ENCODE measurements at regions not wholly inside any gene's neighbourhood (a gene's known extent, or its start where the extent isn't known, plus 50 kb on each side); places are given as distances from the start of the nearest gene placed in this dataset.
A peak's percentile ranks its signal among the peaks of the same experiment; 100 is the strongest.

DNA sequence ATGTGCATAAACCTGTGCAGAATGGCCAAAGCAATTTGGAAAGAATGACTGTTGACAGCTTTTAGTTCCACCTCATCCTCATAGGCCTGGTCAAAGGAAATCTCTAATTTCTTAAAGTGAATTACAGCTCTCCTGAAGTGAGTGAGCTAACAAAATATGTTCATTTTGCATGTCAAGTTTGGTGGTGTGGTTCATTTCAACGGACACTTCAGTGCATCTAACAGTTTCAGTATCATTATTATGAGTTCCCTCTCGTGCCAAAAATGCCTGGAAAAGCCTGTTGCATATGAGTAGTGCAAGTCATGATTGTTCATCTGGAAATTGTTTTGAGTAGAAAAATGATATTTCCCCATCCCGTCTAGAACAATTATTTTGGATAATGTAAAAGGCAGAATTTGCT, 53.2 kb upstream of the HMHB1 start:
- H3K4me3 ChIP-seq = no peak overlapping the region
- no peaks in the 10 kb centered on the region for H3K27me3 ChIP-seq
- no peaks in the 10 kb centered on the region for H3K36me3 ChIP-seq
- no peak for TF ChIP-seq POLR2A (IDR thresholded peaks at IDR 0.05)
- TF ChIP-seq, protein P1, sequence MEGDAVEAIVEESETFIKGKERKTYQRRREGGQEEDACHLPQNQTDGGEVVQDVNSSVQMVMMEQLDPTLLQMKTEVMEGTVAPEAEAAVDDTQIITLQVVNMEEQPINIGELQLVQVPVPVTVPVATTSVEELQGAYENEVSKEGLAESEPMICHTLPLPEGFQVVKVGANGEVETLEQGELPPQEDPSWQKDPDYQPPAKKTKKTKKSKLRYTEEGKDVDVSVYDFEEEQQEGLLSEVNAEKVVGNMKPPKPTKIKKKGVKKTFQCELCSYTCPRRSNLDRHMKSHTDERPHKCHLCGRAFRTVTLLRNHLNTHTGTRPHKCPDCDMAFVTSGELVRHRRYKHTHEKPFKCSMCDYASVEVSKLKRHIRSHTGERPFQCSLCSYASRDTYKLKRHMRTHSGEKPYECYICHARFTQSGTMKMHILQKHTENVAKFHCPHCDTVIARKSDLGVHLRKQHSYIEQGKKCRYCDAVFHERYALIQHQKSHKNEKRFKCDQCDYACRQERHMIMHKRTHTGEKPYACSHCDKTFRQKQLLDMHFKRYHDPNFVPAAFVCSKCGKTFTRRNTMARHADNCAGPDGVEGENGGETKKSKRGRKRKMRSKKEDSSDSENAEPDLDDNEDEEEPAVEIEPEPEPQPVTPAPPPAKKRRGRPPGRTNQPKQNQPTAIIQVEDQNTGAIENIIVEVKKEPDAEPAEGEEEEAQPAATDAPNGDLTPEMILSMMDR (IDR thresholded peaks at IDR 0.05) = no peak
- peak overlapping the region in 5 of 12 donors; percentile 17 to 61 (median 28) for H3K27ac ChIP-seq
- 27 to 40% (median 33%) methylated on average over 3 of the region's 3 CpGs for WGBS, 4 donors
- ATAC-seq (peak; percentile 50 to 72 (median 71)), DNase-seq (peak in 1 of 5 donors; percentile 12)
- intact Hi-C loops (cut with DNase I) = no loop called here
- H3K9me3 ChIP-seq = no peaks in the 10 kb centered on the region
- peaks cover 0 to 25% (median 13%) of the 10 kb centered on the region in 12 donors for H3K4me1 ChIP-seq

DNA sequence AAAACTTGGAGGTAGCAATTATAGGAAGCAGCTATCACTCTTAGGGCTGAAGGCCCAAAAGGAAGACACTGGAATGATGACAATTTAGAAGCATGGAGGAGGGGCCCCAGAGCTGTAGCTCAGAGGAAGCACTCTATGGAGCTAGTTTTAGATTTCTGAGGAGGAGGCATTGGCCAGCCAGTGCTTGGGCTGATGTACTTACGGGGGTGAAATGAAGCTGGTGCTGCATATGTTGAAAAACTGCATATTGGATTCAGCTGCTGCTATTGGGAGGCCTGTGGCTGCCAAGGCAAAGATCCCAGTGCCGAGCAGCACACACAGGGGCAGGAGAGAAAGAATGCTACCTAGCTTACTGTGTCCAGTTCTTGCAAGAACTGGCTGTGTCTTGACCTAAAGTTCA, 53.9 kb upstream of the HMHB1 start:
- WGBS, 4 donors = 37 to 61% (median 48%) methylated on average over 2 of the region's 2 CpGs
- Histone ChIP-seq H3K27me3 (no peaks in the 10 kb centered on the region), H3K36me3 (no peaks in the 10 kb centered on the region), H3K9me3 (no peaks in the 10 kb centered on the region), H3K4me1 (peaks cover 0 to 25% (median 13%) of the 10 kb centered on the region in 12 donors), H3K27ac (peak overlapping the region in 1 of 12 donors; percentile 16), H3K4me3 (no peak overlapping the region)
- DNase-seq = no peak
- intact Hi-C loops (cut with DNase I) = no loop called here
- TF ChIP-seq POLR2A (IDR thresholded peaks at IDR 0.05) = no peak
- TF ChIP-seq, protein P1 (IDR thresholded peaks at IDR 0.05) = no peak
- ATAC-seq = peak in 1 of 4 donors; percentile 38

DNA sequence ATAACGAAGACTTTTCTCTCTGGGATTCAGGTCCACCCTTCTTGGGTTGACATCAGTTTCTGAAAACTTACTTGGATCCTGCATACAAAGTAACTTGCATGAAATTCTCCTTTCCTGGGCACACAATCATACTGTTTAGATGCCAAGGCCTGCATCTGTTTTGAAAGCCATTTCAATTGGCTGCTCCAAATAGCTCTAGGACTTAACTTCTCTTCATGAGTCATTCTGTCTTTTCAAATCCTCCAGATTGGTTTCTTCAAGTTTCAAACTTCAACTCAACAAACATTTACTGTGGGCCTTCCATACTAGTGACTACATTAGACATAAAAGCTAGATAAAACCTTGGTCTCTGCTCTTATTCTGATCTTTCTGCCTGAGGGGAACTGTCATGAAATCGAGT, 54.8 kb upstream of the HMHB1 start:
- intact Hi-C loops (cut with DNase I) = no loop called here
- Histone ChIP-seq H3K27me3 (no peaks in the 10 kb centered on the region), H3K27ac (no peak overlapping the region), H3K4me3 (no peak overlapping the region), H3K4me1 (peaks cover 0 to 25% (median 13%) of the 10 kb centered on the region in 12 donors), H3K9me3 (no peaks in the 10 kb centered on the region), H3K36me3 (no peaks in the 10 kb centered on the region)
- WGBS, 4 donors = 81 to 87% (median 86%) methylated on average over 2 of the region's 2 CpGs
- no peak for DNase-seq
- TF ChIP-seq POLR2A (IDR thresholded peaks at IDR 0.05) = no peak
- TF ChIP-seq, protein P1 (IDR thresholded peaks at IDR 0.05) = no peak
- peak in 1 of 4 donors; percentile 14 for ATAC-seq

DNA sequence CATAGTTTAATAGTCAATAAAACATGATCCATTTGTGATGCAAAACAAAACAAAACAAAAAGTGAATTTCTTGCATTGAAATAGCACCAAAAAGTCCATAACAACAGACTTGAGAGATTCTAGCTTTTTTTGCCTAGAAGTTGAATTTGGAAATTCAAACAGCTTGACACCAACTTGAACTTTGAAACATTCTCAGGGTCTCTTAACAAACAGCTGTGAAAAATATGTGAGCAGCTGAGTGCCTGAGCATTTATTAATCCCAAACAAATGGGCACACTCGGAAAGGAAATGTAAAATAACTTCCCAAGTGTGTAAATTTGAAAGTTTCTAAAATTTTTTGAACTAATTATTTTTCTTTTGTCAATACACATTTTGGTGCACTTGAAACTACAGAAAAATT, 56.0 kb upstream of the HMHB1 start:
- DNase-seq = no peak
- Histone ChIP-seq H3K36me3 (no peaks in the 10 kb centered on the region), H3K4me3 (no peak overlapping the region), H3K27ac (no peak overlapping the region), H3K27me3 (no peaks in the 10 kb centered on the region), H3K4me1 (peaks cover 0 to 25% (median 13%) of the 10 kb centered on the region in 12 donors), H3K9me3 (no peaks in the 10 kb centered on the region)
- WGBS, 4 donors = 75 to 82% (median 80%) methylated on average over 1 of the region's 1 CpG
- intact Hi-C loops (cut with DNase I) = no loop called here
- no peak for ATAC-seq
- no peak for TF ChIP-seq POLR2A (IDR thresholded peaks at IDR 0.05)
- TF ChIP-seq, protein P1 (IDR thresholded peaks at IDR 0.05) = no peak

Measured in heart left ventricle (tissue), 16 donors.